H4 (cell line): ENCODE measurements at regions not wholly inside any gene's neighbourhood (a gene's known extent, or its start where the extent isn't known, plus 50 kb on each side); places are given as distances from the start of the nearest gene placed in this dataset.

Experiments
- DNase-seq: peaks from one replicate; pipeline ENCODE4 v3.0.0-alpha.2; 2015; ENCODE audit warnings: low spot score

DNA sequence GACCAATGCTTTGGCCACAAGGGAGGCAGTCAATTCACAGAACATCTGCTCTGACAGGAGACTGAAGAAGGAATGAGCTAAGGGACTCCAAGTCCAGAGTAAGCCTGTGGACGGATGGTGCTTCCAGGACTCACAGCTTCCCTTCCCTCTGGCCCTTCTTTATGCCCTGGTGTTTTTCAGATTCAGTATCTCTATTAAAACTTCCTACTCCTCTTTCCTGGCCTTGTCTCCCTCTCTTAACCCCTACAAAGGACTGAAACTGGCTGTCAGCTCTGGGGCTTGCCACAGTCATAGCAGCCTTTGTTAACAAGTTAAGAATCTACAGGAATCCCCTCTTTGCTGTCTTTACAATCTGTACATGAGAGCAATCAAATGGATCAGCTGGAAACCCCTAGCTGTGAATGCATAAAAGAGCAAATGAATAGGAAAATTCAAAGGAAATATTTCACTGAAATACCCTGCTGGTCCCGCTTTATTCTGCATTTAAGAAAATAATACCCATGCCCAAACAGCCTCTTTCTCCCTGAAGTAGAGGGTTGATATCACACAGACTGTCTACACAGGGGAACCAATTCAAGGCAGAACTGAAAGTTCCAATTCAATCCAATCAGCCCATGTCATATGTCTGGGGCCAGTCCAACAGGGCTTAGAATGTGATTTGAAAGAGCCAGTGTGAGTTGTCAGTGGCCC, 192.3 kb downstream of the MZT1 start:
- no peak for DNase-seq

DNA sequence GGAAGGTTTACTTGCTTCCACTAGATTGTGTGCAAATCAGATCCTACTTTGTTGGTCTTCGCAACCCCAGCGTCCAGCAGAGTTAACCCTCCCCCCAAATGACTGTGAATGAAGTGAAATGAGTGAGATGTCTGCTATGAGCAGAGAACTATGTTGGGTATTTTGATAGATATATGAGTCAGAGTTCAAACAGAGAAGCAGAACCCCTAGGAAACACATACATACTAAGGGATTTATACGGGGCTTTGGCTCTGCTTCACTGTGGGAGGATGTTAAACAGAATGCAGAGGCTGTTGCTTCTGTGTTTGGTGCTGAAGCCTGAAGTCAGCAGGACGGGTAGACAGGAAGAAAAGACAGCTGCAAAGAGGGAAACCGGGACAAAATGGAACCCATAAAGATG, 197.0 kb downstream of the MZT1 start:
- DNase-seq = no peak

DNA sequence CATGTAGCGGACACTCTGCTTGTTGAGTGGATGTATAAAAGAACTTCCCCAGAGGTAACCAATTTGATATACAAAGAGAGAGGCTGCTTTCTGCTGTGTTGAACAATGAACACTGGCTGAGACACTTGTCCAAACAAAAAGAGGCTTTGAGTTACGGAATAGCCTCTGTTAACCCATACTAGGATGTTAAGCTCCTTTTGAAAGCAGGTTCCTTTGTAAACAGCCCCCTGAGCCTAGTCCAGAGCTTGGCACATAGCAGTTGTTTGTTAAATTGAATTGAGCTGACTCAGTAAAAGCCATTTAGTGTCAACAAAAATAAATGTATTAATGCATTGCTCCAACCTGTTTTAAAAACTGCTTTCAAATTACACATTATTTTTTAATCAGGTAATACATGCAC, 200.1 kb downstream of the MZT1 start:
- DNase-seq = no peak

DNA sequence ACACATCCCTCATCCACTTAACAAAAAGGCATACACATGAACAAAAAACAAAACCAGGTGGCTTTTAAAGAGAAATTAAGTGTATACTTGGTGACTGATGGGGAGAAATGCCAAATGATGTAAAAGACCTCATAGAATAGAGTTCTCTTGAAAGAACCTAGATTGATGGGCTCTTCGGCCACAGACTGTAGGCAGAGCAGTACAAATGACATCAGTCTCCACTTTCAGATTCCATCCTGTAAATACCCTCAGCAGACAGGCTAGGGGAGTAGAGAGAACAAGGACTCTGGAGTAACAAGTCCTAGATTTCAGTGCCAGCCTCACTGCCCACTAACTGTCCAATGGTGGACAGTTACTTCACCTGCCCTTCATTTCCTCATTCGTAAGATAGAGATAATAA, 203.8 kb downstream of the MZT1 start:
- DNase-seq = no peak

DNA sequence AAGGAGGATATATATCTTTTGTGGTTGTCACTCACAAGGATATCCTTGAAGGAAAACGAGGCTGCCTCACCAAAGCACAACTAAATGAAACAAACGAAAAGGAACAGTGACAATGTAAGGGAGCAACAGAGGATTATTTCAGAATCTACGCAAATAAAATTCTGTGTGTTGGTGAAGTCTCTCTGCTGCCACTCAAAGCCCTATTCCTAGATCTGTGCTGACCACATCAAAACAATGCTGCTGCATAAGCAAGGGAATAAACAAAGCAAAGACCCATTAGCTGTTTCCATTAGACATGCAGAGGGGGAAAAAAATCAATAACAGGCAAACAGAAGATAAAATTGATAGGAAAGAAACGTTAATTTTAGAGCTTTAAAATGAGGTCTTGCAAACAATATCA, 204.4 kb downstream of the MZT1 start:
- no peak for DNase-seq

DNA sequence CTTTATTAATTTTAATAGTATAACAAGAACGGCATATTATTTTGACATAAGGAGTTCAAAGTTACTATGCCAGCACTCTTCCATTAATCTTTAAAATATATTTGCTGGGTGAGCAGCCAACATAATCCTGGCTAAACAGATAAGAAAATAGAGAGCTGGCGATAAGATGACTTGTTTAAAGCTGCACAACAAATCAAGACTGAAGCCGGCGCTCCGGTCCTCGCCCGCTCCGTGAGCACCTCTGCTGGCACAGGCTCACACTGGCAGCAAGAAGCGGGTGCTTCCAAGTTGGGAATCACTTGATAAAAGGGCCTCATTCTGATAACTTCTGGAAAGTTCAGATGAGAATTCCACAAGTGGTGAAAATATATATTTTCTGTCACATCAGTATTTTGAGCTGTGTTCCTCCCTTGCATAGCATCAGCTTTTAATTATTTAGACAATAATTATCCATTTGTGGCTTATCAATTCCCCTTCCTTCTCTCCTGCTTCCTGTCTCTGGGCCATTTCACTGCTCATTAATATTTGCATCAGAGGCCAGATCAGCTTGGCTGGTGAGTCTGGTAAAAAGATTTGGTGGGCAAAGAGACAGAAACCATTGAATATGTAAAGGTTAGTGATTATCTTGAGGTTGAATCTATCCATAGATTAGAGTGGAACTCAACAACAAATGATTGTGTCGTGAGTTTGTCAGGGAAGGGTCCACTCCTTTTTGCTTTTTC, 205.3 kb downstream of the MZT1 start:
- no peak for DNase-seq

DNA sequence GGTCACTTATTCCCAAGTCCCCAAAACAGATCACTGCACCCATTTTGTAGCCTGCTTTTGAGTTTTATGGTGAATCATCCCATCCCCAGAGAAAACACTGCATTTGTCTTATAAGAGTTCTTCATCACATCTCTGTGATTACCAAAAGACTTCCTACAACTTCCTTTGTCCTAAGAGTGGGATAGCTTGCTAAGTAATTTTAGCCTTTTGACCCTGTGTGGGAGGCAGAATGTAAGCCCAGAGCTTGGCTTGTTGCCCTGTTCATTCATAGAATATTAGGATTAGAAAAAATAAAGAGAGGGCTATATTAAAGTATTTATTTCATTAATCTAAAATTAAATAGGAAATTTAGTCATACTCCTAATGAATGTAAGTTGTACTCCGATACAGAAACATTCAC, 213.3 kb downstream of the MZT1 start:
- no peak for DNase-seq

DNA sequence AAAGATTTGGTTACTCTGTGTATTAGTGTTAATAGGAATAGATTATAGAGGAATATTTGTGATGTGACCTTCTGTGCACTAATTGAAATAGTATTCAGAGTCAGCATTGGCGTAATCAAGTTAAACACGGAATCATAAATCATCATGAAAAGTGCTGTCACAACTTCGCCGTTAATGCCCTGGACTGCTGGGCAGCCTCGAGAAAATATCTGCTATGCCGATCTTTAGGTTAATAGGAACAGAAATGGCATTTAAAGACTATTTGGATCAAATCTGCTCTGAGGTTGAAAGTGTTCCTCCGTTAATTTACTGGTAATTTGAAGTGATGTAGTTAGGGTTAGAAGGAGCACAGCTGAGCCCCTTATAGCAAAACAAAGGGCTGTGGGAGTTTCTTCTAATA, 219.0 kb downstream of the MZT1 start:
- DNase-seq = no peak

DNA sequence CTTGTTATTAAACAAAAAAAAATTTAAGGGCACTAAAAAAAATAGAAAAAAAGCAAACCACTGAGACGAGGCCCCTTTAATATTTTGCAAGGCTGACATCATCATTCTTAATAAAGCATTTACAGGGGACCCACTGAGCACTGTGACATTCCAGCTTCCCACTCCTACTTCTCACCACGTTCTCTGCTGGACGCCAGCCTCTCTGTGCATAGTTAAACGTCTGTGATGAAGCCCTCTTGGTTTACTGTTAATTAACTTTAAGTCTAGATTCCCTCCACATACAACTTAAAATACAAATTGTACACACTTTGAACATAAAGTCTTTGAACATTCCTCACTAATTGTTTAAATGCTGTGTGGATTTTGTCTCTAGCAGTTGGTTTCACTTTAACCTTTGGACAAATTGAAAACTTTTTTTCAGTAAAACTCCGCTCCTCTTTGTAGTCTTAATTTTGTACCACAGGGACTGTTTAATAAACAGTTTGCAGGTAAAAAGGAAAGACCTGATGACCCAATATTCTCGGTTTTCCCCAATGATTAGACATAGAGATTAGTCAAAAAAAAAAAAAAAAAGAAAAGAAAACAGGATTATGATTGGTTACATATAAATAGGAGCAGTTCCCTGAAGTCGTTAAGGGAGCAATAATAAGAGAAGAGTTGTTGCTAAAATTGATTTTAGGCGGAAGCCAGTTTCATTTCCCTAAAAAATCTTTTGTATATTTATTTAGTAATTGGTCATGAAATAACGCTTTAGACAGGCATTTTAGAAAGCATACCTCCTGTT, 219.8 kb downstream of the MZT1 start:
- DNase-seq = no peak

DNA sequence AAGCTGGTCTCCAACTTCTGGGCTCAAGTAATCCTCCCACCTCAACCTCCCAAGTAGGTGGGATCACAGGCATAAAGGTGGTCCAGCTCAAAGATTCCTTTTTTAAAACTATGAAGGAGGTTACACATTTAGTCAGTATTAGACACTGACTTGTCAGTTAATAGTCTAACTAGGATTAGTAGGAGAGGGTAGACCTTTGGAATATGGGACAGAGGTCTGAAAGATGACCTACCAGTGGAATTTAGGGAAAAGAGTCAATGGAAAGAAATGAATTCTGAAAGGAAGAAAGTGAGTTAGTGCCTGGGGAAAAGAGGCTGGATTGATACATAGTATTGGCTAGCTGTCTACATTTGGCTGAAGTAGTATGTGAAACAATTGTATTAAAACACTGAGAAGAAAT, 220.7 kb downstream of the MZT1 start:
- no peak for DNase-seq

DNA sequence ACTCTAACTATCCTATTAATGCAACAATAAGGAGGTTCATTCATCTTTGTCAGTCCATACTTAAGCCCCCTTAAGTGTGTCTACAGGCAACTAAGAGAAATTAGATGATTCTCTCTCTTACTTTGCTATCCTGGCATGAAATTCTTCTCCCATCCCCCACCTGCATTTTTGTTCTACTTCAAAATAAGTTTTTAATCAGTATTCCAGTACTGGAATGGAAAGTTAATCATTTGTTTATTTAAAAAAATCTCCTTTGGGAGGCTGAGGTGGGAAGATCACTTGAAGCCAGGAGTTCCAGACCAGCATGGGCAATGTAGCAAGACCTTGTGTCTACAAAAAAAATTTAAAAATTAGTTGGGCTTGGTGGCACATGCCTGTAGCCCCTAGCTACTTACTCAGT, 222.1 kb downstream of the MZT1 start:
- no peak for DNase-seq

DNA sequence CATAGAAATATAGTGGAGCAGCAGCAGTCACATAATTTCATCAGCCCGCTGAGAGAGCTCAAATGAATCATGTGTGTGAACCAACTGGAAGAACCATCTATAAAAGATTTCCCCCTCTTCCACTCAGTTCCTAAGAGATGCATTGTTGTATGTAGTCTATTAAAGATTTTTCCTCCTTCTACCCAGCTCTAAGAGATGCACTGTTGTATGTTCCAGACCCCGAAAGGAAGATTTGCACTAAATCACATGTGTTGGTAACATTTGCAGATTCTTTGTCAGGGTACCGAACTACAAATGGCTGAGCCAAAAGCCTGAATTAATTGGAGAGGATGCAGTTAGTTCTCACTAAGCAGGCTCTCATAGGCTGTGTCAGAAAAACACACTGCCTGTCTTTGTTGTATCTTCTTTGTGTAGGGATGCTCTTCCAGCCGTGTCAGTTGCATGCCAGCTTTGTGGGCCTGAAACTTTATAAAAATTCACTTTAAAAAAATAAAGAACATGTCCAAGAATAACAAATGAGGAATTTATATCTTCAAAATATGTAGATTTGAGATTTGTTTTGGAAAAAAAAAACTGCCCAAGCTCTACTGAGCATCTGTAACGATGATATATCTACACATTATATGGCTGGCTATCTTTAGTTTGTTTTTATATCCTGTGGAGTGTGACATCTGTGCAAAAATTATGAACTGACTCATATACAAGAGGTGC, 223.1 kb downstream of the MZT1 start:
- DNase-seq = no peak

DNA sequence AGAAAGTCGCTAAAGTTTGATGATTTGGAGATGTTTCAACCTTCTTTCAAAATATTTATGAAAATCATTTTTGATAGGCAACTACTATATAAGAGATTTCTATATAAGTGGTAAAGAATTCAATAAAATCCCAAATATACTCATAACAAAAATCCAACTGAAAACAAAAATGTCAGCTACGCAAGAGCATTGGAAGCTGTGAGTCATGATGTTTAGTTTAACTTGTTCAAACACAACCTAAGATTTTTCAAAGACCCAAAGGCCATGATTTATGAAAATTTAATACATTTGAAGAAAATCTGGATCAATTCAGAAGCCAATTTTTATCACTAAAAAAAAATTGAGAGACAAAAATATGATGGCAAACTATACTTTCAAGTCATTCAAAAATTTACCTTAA, 226.6 kb downstream of the MZT1 start:
- DNase-seq = no peak

DNA sequence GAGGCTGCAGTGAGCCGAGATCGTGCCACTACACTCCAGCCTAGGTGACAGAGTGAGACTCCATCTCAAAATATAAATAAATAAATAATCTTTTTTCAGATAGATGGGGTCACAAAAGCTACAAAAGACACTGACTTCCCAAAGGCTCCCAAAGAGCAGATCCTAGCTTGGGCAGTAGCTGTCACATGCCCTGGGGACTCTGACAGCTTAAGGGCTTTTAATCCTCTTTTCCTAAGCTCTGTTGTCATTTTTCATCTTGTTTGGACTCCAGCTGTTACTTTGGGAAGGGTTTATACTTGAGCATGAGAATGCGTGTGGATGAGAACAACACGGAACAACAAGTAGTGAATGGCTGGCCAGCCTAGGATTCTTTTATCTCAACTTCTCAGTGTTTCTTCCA, 231.7 kb downstream of the MZT1 start:
- DNase-seq = no peak

DNA sequence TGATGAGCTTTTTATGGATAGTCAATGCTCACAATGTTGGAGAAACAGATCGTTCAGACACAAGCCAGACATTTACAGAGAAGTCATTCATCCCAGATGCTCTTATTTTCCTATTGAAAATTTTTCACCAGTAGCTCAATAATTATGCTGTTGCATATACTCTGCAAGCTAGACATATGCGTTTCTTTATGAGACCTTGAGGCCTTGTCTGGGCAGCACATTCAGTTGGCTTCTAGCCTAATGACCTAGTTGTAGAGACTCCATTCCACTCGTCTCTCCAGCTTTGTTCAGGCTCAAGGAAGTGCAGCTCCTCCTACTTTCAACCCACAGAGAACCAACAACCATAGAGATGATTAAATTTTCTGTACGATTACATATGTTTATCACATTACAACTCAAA, 237.7 kb downstream of the MZT1 start:
- no peak for DNase-seq

DNA sequence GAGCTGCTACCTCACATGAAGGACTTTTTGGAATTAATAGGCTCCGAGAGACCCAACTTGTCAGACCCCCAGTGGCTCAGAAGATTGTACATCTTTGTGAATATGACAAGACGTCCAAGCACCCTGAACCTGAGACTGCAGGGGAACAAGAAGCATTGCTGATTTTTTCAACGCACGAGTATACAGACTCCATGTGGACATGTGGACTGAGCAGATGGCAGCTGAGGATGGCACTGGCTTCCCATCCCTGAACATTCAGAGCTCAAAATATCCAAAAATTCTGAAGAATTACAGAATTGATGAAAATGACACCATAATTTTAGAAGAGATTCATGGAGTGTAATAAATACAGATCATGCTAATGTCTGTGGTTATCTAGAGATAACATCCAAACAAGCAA, 254.1 kb downstream of the MZT1 start:
- DNase-seq = no peak

DNA sequence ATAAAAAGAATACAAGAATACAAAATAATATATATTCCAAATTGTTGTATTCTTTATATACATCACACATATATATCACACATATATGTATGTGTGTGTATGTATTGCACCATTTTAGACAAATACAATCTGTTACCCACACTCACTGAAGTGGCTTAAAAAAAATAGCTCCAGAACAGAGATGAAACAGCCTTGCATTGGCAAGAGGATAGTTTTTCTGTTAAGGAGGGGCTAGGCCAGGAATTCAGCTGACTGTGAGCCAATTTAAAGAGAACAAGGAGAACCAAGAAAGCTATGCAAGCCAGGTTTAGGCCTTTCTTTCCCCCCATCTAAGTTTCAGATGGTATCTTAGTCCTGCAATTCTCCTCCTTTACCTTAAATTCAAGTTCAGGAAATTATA, 257.5 kb downstream of the MZT1 start:
- DNase-seq = no peak

DNA sequence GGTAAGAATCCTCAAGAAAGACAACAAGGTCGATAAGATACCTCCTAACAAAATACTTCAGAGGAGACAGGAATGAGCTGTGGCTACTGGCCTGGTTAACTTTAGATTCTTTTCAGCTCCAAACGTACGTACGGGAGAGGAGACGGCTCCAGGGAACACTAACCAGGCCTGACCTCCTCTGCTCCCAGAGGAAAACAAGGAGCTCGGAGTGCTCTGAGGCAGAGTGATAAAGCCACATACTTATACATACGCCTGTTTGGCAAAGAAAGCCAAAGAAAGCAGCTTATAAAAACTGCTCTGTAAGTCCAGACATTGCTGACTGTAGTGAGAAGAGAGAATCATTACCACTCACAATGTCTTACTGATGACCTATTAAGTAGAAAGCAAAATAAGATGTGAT, 263.9 kb downstream of the MZT1 start:
- DNase-seq = no peak

DNA sequence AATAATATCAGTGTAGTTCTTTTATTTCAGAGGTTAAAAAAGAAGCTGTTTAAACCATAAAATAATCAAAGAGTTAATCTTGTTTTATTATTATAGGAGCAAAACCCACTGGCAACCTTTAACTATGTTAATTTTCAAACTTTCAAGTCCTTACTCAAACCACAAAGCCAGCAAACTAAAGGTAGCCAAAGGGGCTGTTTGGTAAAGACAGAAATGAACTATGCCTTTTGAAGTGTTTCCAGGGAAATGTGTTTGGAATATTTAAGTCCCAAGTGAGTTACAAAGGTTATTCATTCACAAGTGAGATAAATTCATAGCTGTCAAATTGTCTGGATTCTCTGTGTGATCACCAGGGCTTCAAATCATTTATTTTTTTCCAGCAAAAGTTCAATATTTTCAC, 264.7 kb downstream of the MZT1 start:
- DNase-seq = no peak

DNA sequence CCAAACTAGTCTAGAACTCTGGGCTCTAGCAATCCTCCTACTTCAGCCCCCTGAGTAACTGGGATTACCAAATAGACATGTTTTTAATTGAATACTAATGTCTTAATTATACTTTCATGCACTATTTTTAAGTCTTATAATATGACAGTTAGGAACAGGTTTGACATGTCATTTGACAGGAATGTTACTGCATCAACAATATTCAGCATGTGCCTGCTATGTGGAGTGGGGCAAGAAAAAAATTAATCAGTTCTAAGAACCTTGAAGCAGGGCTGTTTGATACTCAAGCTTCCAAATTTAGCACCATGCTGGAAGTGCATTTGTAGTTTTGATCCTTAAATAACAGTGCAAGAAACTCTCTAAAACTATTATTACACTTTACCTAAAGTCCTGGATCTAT, 265.3 kb downstream of the MZT1 start:
- no peak for DNase-seq

DNA sequence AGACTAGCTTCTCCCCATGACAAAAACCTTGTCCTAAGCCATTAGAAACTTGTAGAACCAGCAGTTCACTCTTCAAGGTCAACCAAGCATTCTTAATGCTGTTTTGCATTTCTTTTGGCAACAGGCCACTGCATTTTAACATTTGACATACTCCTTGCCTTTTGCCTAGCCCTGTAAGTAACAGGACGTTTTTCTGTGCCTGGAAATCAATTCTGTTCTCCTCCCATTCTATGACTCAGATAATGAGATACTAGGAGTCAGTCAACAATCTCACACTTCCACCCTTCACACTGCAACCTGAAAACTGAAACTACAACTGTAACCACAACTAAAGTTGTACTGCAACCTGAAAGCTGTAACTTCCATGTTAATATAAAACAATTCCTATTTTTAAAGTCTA, 268.7 kb downstream of the MZT1 start:
- no peak for DNase-seq

DNA sequence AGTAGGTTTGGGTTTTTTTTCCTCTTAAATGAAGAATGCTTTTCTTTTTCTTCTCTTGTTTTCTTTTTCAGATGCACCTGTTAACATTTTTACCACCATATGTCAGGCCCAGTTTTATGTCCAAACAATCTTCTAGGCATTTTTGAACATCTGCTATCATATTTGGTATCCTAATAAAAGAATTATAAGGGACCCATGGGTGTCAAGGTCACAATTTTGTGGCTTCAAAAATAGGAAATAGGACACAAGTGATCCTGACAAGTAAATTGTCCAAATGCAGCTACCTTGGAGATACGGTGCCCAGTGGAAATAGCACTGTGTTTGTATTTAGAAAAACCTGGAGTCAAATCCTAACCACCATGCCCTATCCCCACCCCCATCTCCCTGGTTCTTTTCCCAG, 270.3 kb downstream of the MZT1 start:
- no peak for DNase-seq

DNA sequence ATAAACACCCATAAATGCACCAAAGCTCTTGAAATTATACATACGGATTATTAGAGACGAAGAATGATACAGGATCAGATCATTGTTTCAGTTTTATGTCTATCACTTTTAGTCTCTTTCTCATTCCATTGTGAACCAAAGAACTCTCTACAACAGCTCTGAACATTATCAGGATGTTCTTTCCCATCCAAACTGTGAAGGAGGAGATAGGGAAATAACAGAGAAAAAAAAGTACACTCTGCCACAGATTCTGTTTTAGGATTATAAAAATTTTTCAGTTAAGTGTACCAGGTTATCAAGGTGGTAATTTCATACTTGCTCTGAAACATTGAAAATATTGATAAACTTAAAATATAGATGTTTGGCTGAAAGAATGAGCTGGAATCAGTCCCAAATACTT, 270.9 kb downstream of the MZT1 start:
- DNase-seq = no peak
